GM23338 (cell line): ENCODE measurements at regions not wholly inside any gene's neighbourhood (a gene's known extent, or its start where the extent isn't known, plus 50 kb on each side); places are given as distances from the start of the nearest gene placed in this dataset.

Experiments
- ATAC-seq: fragments of 200-7000 bp; cut with Tn5 transposase; 3 replicates; pipeline ENCODE4 v1.9.1; 2020
- DNase-seq: peaks from one replicate; pipeline ENCODE4 v3.0.0-alpha.2; 2015; ENCODE audit warnings: low spot score
- H2AFZ ChIP-seq: fragments of 200-600 bp; sonication (generic); 2 replicates; pipeline ENCODE4 v1.8.0; 2016; ENCODE audit warnings: antibody characterized with exemption, mild to moderate bottlenecking, moderate library complexity
- H3F3A ChIP-seq: fragments of 200-600 bp; sonication (generic); replicated peaks from 2 replicates; pipeline ENCODE4 v1.8.0; 2017; ENCODE audit warnings: antibody characterized with exemption, mixed run types, low read depth
- H3K27ac ChIP-seq: fragments of 200-600 bp; sonication (generic); 2 replicates; pipeline ENCODE4 v1.6.1; 2016; ENCODE audit warnings: low read depth
- H3K27me3 ChIP-seq: fragments of 200-600 bp; sonication (generic); 2 replicates; pipeline ENCODE4 v1.8.0; 2016; ENCODE audit warnings: mild to moderate bottlenecking, mixed run types, moderate library complexity; ENCODE audit not compliant: insufficient read depth
- H3K36me3 ChIP-seq: fragments of 200-600 bp; sonication (generic); 2 replicates; pipeline ENCODE4 v1.8.0; 2016; ENCODE audit warnings: mild to moderate bottlenecking; ENCODE audit not compliant: insufficient read depth
- H3K4me1 ChIP-seq: fragments of 200-600 bp; sonication (generic); 2 replicates; pipeline ENCODE4 v1.8.0; 2016; ENCODE audit warnings: mild to moderate bottlenecking, moderate library complexity; ENCODE audit not compliant: insufficient read depth
- H3K4me2 ChIP-seq: fragments of 200-600 bp; sonication (generic); 2 replicates; pipeline ENCODE4 v1.7.1; 2017; ENCODE audit warnings: mixed run types
- H3K4me3 ChIP-seq: fragments of 200-600 bp; sonication (generic); 2 replicates; pipeline ENCODE4 v1.6.1; 2016; ENCODE audit warnings: mixed run types
- H3K79me2 ChIP-seq: fragments of 200-600 bp; sonication (generic); replicated peaks from 2 replicates; pipeline ENCODE4 v1.8.0; 2017; ENCODE audit warnings: mild to moderate bottlenecking; ENCODE audit not compliant: insufficient read depth
- H3K9me2 ChIP-seq: fragments of 200-600 bp; sonication (generic); 2 replicates; pipeline ENCODE4 v1.8.0; 2017; ENCODE audit not compliant: insufficient read depth
- H4K20me1 ChIP-seq: fragments of 200-600 bp; sonication (generic); replicated peaks from 2 replicates; pipeline ENCODE4 v1.8.0; 2017; ENCODE audit warnings: mild to moderate bottlenecking; ENCODE audit not compliant: insufficient read depth
- H3K27ac Mint-ChIP-seq: 2 replicates; pipeline ENCODE4 v1.8.0; 2020; ENCODE audit warnings: inconsistent platforms, mild to moderate bottlenecking, moderate library complexity, mixed read lengths
- H3K27me3 Mint-ChIP-seq: 3 replicates; pipeline ENCODE4 v1.8.0; 2022; ENCODE audit warnings: low read depth, mild to moderate bottlenecking, moderate library complexity, mixed read lengths, inconsistent platforms; ENCODE audit not compliant: insufficient read depth, poor library complexity
- H3K36me3 Mint-ChIP-seq: 3 replicates; pipeline ENCODE4 v1.8.0; 2021; ENCODE audit warnings: low read depth, mild to moderate bottlenecking, inconsistent platforms, moderate library complexity, mixed read lengths
- H3K4me1 Mint-ChIP-seq: 3 replicates; pipeline ENCODE4 v1.8.0; 2020; ENCODE audit warnings: mild to moderate bottlenecking, inconsistent platforms, mixed read lengths
- H3K4me3 Mint-ChIP-seq: 3 replicates; pipeline ENCODE4 v1.8.0; 2021; ENCODE audit warnings: moderate library complexity, mild to moderate bottlenecking, inconsistent platforms, mixed read lengths
- H3K9me3 Mint-ChIP-seq: 3 replicates; pipeline ENCODE4 v1.8.0; 2020; ENCODE audit warnings: moderate library complexity, mild to moderate bottlenecking, inconsistent platforms, mixed read lengths
- CREB1 ChIP-seq: fragments of 250-450 bp; sonication (Bioruptor Pico); IDR thresholded peaks from 2 replicates; pipeline ENCODE4 v1.5.0; 2020; ENCODE audit warnings: low read depth, mild to moderate bottlenecking, moderate library complexity
- CTCF ChIP-seq, 2 experiments: fragments of 200-600 bp in 1 of 2; sonication (generic) in 1 of 2; conservative IDR thresholded peaks; 2 replicates each; pipeline versions ENCODE4 v1.5.1 to v1.6.1; 2016 to 2017; ENCODE audit warnings: antibody characterized with exemption in 2 of 2, low read depth in 2 of 2, mild to moderate bottlenecking in 2 of 2, moderate library complexity in 1 of 2
- ETS1 ChIP-seq: IDR thresholded peaks from 2 replicates; pipeline ENCODE4 v1.6.1; 2016; ENCODE audit warnings: antibody characterized with exemption
- EZH2 ChIP-seq: fragments of 200-600 bp; sonication (generic); IDR thresholded peaks from one replicate; pipeline ENCODE4 v1.8.0; 2017; ENCODE audit warnings: antibody characterized with exemption, mild to moderate bottlenecking, low read depth; ENCODE audit not compliant: unreplicated experiment
- EZH2phosphoT487 ChIP-seq: fragments of 200-600 bp; sonication (generic); IDR thresholded peaks from one replicate; pipeline ENCODE4 v1.8.1; 2018; ENCODE audit warnings: antibody characterized with exemption; ENCODE audit not compliant: unreplicated experiment
- JUNB ChIP-seq: IDR thresholded peaks from one replicate; pipeline ENCODE4 v1.6.1; 2016; ENCODE audit warnings: antibody characterized with exemption; ENCODE audit not compliant: unreplicated experiment
- NANOG ChIP-seq: IDR thresholded peaks from 2 replicates; pipeline ENCODE4 v1.6.1; 2016; ENCODE audit warnings: antibody characterized with exemption, borderline replicate concordance
- POLR2AphosphoS5 ChIP-seq: IDR thresholded peaks from 2 replicates; pipeline ENCODE4 v1.6.1; 2016; ENCODE audit warnings: antibody characterized with exemption, low read depth
- REST ChIP-seq: IDR thresholded peaks from one replicate; pipeline ENCODE4 v1.6.1; 2018; ENCODE audit warnings: antibody characterized with exemption; ENCODE audit not compliant: unreplicated experiment
- STAT1 ChIP-seq: IDR thresholded peaks from one replicate; pipeline ENCODE4 v1.6.1; 2016; ENCODE audit warnings: antibody characterized with exemption; ENCODE audit not compliant: unreplicated experiment
- ZNF114 ChIP-seq: fragments of 250-450 bp; sonication (Bioruptor Pico); IDR thresholded peaks from 2 replicates; pipeline ENCODE4 v1.5.0; 2020; ENCODE audit warnings: mild to moderate bottlenecking, moderate library complexity
- ZNF331 ChIP-seq: fragments of 250-450 bp; sonication (Bioruptor Pico); IDR thresholded peaks from 2 replicates; pipeline ENCODE4 v1.5.0; 2020; ENCODE audit warnings: low read depth, mild to moderate bottlenecking, moderate library complexity
- ZNF462 ChIP-seq: fragments of 250-450 bp; sonication (Bioruptor Pico); IDR thresholded peaks from 2 replicates; pipeline ENCODE4 v1.5.0; 2020; ENCODE audit warnings: mild to moderate bottlenecking, moderate library complexity

GRCh38 chr7:70925411-70926115 is 206.4 kb upstream of the GALNT17 start:
- DNase-seq, result peak; percentile 73
- no peak overlapping the region for H3K27ac Mint-ChIP-seq
- H3K9me3 Mint-ChIP-seq, result peaks cover 7% of the 10 kb centered on the region; the same call in 2 of the 3 replicates

More at GRCh38 chr7:70925411-70926115, 206.4 kb upstream of the GALNT17 start:
- no peaks in the 10 kb centered on the region for H3K4me1 ChIP-seq
- Mint-ChIP-seq H3K36me3 (no peaks in the 10 kb centered on the region), H3K27me3 (peaks cover 16% of the 10 kb centered on the region), H3K4me1 (peaks cover 3% of the 10 kb centered on the region; the same call in 1 of the 3 replicates), H3K4me3 (no peak overlapping the region)
- no peaks in the 10 kb centered on the region for H4K20me1 ChIP-seq
- ATAC-seq, result peak; percentile 94
- no peaks in the 10 kb centered on the region for H3F3A ChIP-seq
- H3K27me3 ChIP-seq, result no peaks in the 10 kb centered on the region
- no peak overlapping the region for H3K4me3 ChIP-seq
- no peaks in the 10 kb centered on the region for H3K36me3 ChIP-seq
- H3K9me2 ChIP-seq, result no peaks in the 10 kb centered on the region
- no peak overlapping the region for H3K4me2 ChIP-seq
- no peak overlapping the region for H3K27ac ChIP-seq
- TF ChIP-seq JUNB (no peak), EZH2 (no peak), NANOG (no peak), ZNF114 (CRISPR knock-in tag) (no peak), ZNF331 (CRISPR knock-in tag) (no peak), ETS1 (no peak), STAT1 (no peak), ZNF462 (CRISPR knock-in tag) (no peak), CTCF (conservative IDR thresholded peaks at IDR 0.05; ENCODE audit: low read depth in 2 of 2) (no peak), CREB1 (CRISPR knock-in tag) (no peak), EZH2phosphoT487 (no peak), REST (no peak), POLR2AphosphoS5 (no peak)
- no peaks in the 10 kb centered on the region for H3K79me2 ChIP-seq
- no peak overlapping the region for H2AFZ ChIP-seq
